ENCODE measurements at regions not wholly inside any gene's neighbourhood (a gene's known extent, or its start where the extent isn't known, plus 50 kb on each side); places are given as distances from the start of the nearest gene placed in this dataset.

- Histone ChIP-seq H3K27me3 (no peaks in the 10 kb centered on the region), H3K9me3 (no peaks in the 10 kb centered on the region), H3K4me3 (no peak overlapping the region), H3K4me1 (no peaks in the 10 kb centered on the region), H3K36me3 (no peaks in the 10 kb centered on the region), H3K27ac (no peak overlapping the region)
- whole genome bisulfite sequencing = 54% methylated on average over 2 of the region's 2 CpGs
- TF ChIP-seq POLR2A (IDR thresholded peaks at IDR 0.05) = no peak
- DNase-seq (ENCODE audit: low spot score in 2 of 2) = no peak
These were observed 233.9 kb upstream of the CSNK1A1L start for GRCh38 chr13:37339386-37339735.

DNA sequence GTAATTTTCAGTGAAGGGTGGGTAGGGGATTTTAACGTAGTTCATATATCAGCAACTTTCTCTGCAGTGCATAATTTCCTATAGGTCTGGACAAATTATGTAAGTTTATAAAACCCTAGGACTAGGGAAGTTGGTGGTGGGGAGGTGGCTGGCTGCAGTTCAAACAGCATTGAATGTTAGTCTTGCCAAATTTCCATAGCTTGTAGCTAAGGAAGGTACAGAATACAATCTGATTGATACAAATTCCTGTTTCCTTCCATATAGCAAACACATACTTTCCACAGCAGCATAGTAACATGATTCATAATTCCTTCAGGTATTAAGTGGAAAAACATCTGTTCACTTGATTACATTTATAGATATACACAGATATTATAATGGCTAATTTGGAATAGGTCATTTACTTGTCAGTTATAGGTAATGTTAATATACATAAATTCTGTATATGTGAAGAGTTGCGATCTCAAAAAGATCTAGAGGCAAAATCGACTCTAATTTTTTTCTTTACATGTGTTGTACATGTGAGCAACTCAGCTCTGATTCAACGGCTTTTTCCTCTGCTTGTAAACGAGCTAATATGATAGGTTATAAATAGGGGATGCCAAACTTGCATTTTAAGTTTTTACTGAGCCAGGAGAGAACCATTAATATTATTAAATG is 233.4 kb upstream of the CSNK1A1L start:
- no peak overlapping the region for H3K27ac ChIP-seq
- no peaks in the 10 kb centered on the region for H3K4me1 ChIP-seq
- no peaks in the 10 kb centered on the region for H3K27me3 ChIP-seq
- H3K9me3 ChIP-seq = no peaks in the 10 kb centered on the region
- no peak for DNase-seq (ENCODE audit: low spot score in 2 of 2)
- no peak overlapping the region for H3K4me3 ChIP-seq
- WGBS = 29% methylated on average over 5 of the region's 5 CpGs
- no peaks in the 10 kb centered on the region for H3K36me3 ChIP-seq
- TF ChIP-seq EP300 (IDR thresholded peaks at IDR 0.05) (no peak), POLR2A (IDR thresholded peaks at IDR 0.05) (no peak), POLR2AphosphoS5 (IDR thresholded peaks at IDR 0.05) (no peak)
- TF ChIP-seq, protein P1, sequence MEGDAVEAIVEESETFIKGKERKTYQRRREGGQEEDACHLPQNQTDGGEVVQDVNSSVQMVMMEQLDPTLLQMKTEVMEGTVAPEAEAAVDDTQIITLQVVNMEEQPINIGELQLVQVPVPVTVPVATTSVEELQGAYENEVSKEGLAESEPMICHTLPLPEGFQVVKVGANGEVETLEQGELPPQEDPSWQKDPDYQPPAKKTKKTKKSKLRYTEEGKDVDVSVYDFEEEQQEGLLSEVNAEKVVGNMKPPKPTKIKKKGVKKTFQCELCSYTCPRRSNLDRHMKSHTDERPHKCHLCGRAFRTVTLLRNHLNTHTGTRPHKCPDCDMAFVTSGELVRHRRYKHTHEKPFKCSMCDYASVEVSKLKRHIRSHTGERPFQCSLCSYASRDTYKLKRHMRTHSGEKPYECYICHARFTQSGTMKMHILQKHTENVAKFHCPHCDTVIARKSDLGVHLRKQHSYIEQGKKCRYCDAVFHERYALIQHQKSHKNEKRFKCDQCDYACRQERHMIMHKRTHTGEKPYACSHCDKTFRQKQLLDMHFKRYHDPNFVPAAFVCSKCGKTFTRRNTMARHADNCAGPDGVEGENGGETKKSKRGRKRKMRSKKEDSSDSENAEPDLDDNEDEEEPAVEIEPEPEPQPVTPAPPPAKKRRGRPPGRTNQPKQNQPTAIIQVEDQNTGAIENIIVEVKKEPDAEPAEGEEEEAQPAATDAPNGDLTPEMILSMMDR (IDR thresholded peaks at IDR 0.05) = no peak

DNA sequence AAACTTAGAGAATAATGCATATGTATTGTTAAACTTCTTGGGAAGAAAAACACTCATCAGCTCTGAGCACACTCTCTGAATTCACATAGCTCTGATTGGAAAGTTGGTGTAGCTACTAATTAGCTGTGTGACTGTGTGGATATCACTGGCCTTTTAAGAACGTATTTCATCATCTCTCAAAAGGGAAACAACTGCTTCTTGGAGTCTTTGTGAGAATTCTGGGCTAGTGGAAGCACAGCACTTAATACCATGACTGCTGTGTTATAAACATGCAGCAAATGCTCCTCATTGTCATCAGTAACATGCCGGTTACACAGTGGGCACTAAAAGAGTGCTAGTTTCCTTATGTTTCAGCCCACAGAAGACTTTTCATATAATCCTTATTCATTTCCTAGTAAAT is 220.9 kb upstream of the CSNK1A1L start:
- TF ChIP-seq POLR2A (IDR thresholded peaks at IDR 0.05) = no peak
- no peak overlapping the region for H3K4me3 ChIP-seq
- 83% methylated on average over 2 of the region's 2 CpGs for WGBS
- H3K9me3 ChIP-seq = no peaks in the 10 kb centered on the region
- no peaks in the 10 kb centered on the region for H3K4me1 ChIP-seq
- H3K27me3 ChIP-seq = no peaks in the 10 kb centered on the region
- H3K27ac ChIP-seq = no peak overlapping the region
- no peak for DNase-seq (ENCODE audit: low spot score in 2 of 2)
- H3K36me3 ChIP-seq = no peaks in the 10 kb centered on the region

GRCh38 chr13:37319031-37319443 is 213.6 kb upstream of the CSNK1A1L start:
- Histone ChIP-seq H3K27ac (no peak overlapping the region), H3K9me3 (no peaks in the 10 kb centered on the region), H3K4me1 (no peaks in the 10 kb centered on the region), H3K4me3 (no peak overlapping the region), H3K27me3 (no peaks in the 10 kb centered on the region), H3K36me3 (no peaks in the 10 kb centered on the region)
- TF ChIP-seq, protein P1 (IDR thresholded peaks at IDR 0.05) = no peak
- TF ChIP-seq EP300 (IDR thresholded peaks at IDR 0.05) = no peak
- no peak for TF ChIP-seq POLR2A (IDR thresholded peaks at IDR 0.05)
- no peak for TF ChIP-seq POLR2AphosphoS5 (IDR thresholded peaks at IDR 0.05)
- no peak for DNase-seq (ENCODE audit: low spot score in 2 of 2)

DNA sequence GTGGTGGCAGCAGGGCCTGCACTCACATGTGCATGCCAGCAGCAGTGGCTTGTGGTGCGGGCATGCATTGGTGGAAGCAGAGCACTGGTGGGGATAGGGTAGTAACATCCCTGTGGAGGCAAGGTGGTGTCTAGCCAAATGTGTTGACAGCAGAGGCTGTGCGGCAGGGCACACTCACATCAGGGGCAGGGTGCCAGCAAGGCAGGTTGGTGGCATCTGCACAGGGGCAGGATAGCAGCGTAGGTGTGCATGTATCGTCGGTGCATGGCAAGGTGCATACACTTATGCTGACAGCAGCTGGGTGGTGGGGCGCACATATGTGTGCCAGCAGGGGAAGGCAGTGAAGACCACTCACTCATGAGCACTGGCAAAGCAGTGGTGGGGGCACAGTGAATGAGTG is 211.5 kb upstream of the CSNK1A1L start:
- H3K27ac ChIP-seq = no peak overlapping the region
- 98% methylated on average over 6 of the region's 6 CpGs for WGBS
- no peaks in the 10 kb centered on the region for H3K36me3 ChIP-seq
- no peaks in the 10 kb centered on the region for H3K9me3 ChIP-seq
- peaks cover 5% of the 10 kb centered on the region for H3K4me1 ChIP-seq
- no peak overlapping the region for H3K4me3 ChIP-seq
- TF ChIP-seq, protein P1 (IDR thresholded peaks at IDR 0.05) = no peak
- TF ChIP-seq POLR2AphosphoS5 (IDR thresholded peaks at IDR 0.05) = no peak
- no peak for TF ChIP-seq EP300 (IDR thresholded peaks at IDR 0.05)
- TF ChIP-seq POLR2A (IDR thresholded peaks at IDR 0.05) = no peak
- no peaks in the 10 kb centered on the region for H3K27me3 ChIP-seq
- DNase-seq (ENCODE audit: low spot score in 2 of 2) = no peak

DNA sequence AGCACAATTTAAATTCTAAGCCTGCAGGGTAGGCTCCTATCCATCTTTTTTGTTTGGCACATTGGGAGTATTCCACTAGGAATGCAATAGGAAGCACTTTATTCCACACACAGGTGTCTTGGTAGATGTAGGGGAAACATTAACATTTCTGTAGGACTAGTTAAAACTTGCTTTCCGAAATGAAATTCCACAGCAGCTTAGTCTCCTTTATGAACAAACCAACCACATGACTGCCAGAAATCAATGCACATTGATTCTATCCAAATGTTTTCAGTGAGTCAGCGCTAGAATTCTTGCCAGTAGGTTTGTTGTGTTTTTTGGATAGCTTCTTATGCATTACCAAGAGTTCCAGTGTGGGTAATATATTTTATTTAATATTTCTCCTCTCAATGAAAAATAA is 207.9 kb upstream of the CSNK1A1L start:
- Histone ChIP-seq H3K9me3 (no peaks in the 10 kb centered on the region), H3K27ac (no peak overlapping the region), H3K36me3 (no peaks in the 10 kb centered on the region), H3K4me3 (no peak overlapping the region), H3K27me3 (no peaks in the 10 kb centered on the region), H3K4me1 (peaks cover 5% of the 10 kb centered on the region)
- TF ChIP-seq, protein P1 (IDR thresholded peaks at IDR 0.05) = no peak
- no peak for TF ChIP-seq EP300 (IDR thresholded peaks at IDR 0.05)
- no peak for TF ChIP-seq POLR2AphosphoS5 (IDR thresholded peaks at IDR 0.05)
- no peak for TF ChIP-seq POLR2A (IDR thresholded peaks at IDR 0.05)
- no peak for DNase-seq (ENCODE audit: low spot score in 2 of 2)
- WGBS = 12% methylated on average over 2 of the region's 2 CpGs
